IMR-90 (cell line): ENCODE measurements at regions not wholly inside any gene's neighbourhood (a gene's known extent, or its start where the extent isn't known, plus 50 kb on each side); places are given as distances from the start of the nearest gene placed in this dataset.

Experiments used
- ATAC-seq: fragments of 200-7000 bp; cut with Tn5 transposase; 2 replicates; pipeline ENCODE4 v1.9.1; 2020; ENCODE audit warnings: low read depth, mild to moderate bottlenecking, moderate library complexity
- BruUV-seq: library from RNA; stranded (reverse); fragments of 400-500 nt; replicated peaks from 2 replicates; lab custom pipeline; 2021; lab: Mats Ljungman, UMichigan
- CTCF ChIA-PET: fragments of 300-600 bp; formaldehyde crosslinking; extraction: SDS; loops from one replicate; lab custom pipeline; 2021; ENCODE audit warnings: antibody characterized with exemption; lab: Yijun Ruan, JAX
- POLR2A ChIA-PET: fragments of 300-600 bp; sonication (Branson Sonifier 250); formaldehyde crosslinking; loops from one replicate; lab custom pipeline; 2022; ENCODE audit warnings: antibody characterized with exemption; ENCODE audit not compliant: unreplicated experiment; lab: Charles Lee
- DNase-seq: peaks from one replicate; pipeline ENCODE4 v3.0.0; 2013
- H2AFZ ChIP-seq: replicated peaks from 2 replicates; pipeline ENCODE3; 2013; ENCODE audit warnings: low read length, mild to moderate bottlenecking; ENCODE audit not compliant: poor library complexity
- H2AK5ac ChIP-seq: 2 replicates; pipeline ENCODE4 v1.6.1; 2013; ENCODE audit warnings: low read depth, low read length, inconsistent platforms
- H2AK9ac ChIP-seq: replicated peaks from 2 replicates; pipeline ENCODE3; 2013; ENCODE audit warnings: mild to moderate bottlenecking, low read depth, low read length, moderate library complexity; ENCODE audit not compliant: poor library complexity
- H2BK120ac ChIP-seq: 2 replicates; pipeline ENCODE4 v1.6.1; 2013; ENCODE audit warnings: low read depth, low read length, inconsistent platforms
- H2BK15ac ChIP-seq: 3 replicates; pipeline ENCODE4 v1.6.1; 2013; ENCODE audit warnings: low read depth, low read length, inconsistent platforms
- H2BK20ac ChIP-seq: 2 replicates; pipeline ENCODE4 v1.6.1; 2013; ENCODE audit warnings: low read depth, mild to moderate bottlenecking, inconsistent platforms, low read length, moderate library complexity
- H2BK5ac ChIP-seq: 2 replicates; pipeline ENCODE4 v1.6.1; 2013; ENCODE audit warnings: mild to moderate bottlenecking, low read depth, low read length, inconsistent platforms; ENCODE audit not compliant: poor library complexity, severe bottlenecking
- H3K14ac ChIP-seq: replicated peaks from 2 replicates; pipeline ENCODE4 v1.6.1; 2013; ENCODE audit warnings: low read depth, low read length, inconsistent platforms
- H3K18ac ChIP-seq: 2 replicates; pipeline ENCODE4 v1.6.1; 2013; ENCODE audit warnings: low read depth, low read length, control low read depth
- H3K23ac ChIP-seq: 2 replicates; pipeline ENCODE4 v1.6.1; 2013; ENCODE audit warnings: low read depth, low read length, inconsistent platforms
- H3K27ac ChIP-seq: 2 replicates; pipeline ENCODE4 v1.5.1; 2013; ENCODE audit warnings: mild to moderate bottlenecking, control low read depth, low read length; ENCODE audit not compliant: insufficient read depth
- H3K27me3 ChIP-seq: 2 replicates; pipeline ENCODE4 v1.6.1; 2013; ENCODE audit warnings: low read length; ENCODE audit not compliant: control insufficient read depth, insufficient read depth
- H3K36me3 ChIP-seq: 2 replicates; pipeline ENCODE4 v1.6.1; 2013; ENCODE audit warnings: low read length, mixed read lengths; ENCODE audit not compliant: control insufficient read depth, insufficient read depth
- H3K4ac ChIP-seq: 2 replicates; pipeline ENCODE4 v1.6.1; 2013; ENCODE audit warnings: low read depth, low read length, inconsistent platforms
- H3K4me1 ChIP-seq: 2 replicates; pipeline ENCODE4 v1.6.1; 2013; ENCODE audit warnings: low read length, mixed read lengths; ENCODE audit not compliant: control insufficient read depth, insufficient read depth
- H3K4me2 ChIP-seq: 2 replicates; pipeline ENCODE4 v1.6.1; 2013; ENCODE audit warnings: low read depth, mild to moderate bottlenecking, control low read depth, low read length, moderate library complexity
- H3K4me3 ChIP-seq: 2 replicates; pipeline ENCODE4 v1.5.1; 2013; ENCODE audit warnings: low read depth, mild to moderate bottlenecking, control low read depth, low read length, moderate library complexity; ENCODE audit not compliant: insufficient read depth
- H3K56ac ChIP-seq: 2 replicates; pipeline ENCODE4 v1.6.1; 2013; ENCODE audit warnings: low read length, inconsistent platforms; ENCODE audit not compliant: insufficient read depth; ENCODE audit errors: extremely low read depth
- H3K79me1 ChIP-seq, 2 experiments: 2 replicates each; pipeline ENCODE4 v1.6.1; 2013; ENCODE audit warnings: low read length in 2 of 2, inconsistent platforms in 1 of 2, low read depth in 1 of 2
- H3K9ac ChIP-seq: 2 replicates; pipeline ENCODE4 v1.6.1; 2013; ENCODE audit warnings: low read depth, low read length, control low read depth
- H3K9me1 ChIP-seq: 2 replicates; pipeline ENCODE4 v1.6.1; 2013; ENCODE audit warnings: low read length, inconsistent platforms; ENCODE audit not compliant: insufficient read depth
- H3K9me3 ChIP-seq: 2 replicates; pipeline ENCODE4 v1.6.1; 2013; ENCODE audit warnings: low read length; ENCODE audit not compliant: control insufficient read depth, insufficient read depth
- H4K20me1 ChIP-seq: 2 replicates; pipeline ENCODE4 v1.6.1; 2013; ENCODE audit warnings: low read length, inconsistent platforms; ENCODE audit not compliant: insufficient read depth
- H4K5ac ChIP-seq: 2 replicates; pipeline ENCODE4 v1.6.1; 2013; ENCODE audit warnings: mild to moderate bottlenecking, low read depth, low read length, control low read depth
- H4K8ac ChIP-seq, 2 experiments: 2 replicates each; pipeline ENCODE4 v1.6.1; 2013; ENCODE audit warnings: low read depth in 2 of 2, low read length in 2 of 2, control low read depth in 1 of 2, inconsistent platforms in 1 of 2
- H4K91ac ChIP-seq: 2 replicates; pipeline ENCODE4 v1.6.1; 2013; ENCODE audit warnings: low read depth, low read length, inconsistent platforms; ENCODE audit not compliant: insufficient read depth
- BHLHE40 ChIP-seq: fragments of 150-350 bp; IDR thresholded peaks from 2 replicates; pipeline ENCODE4 v1.6.1; 2016; ENCODE audit warnings: mild to moderate bottlenecking, low read depth, low read length
- CEBPB ChIP-seq: IDR thresholded peaks from 2 replicates; pipeline ENCODE4 v1.6.1; 2012; ENCODE audit warnings: low read depth, low read length, improper control_type of control experiment
- CHD1 ChIP-seq: IDR thresholded peaks from 2 replicates; pipeline ENCODE4 v1.6.1; 2012; ENCODE audit warnings: low read depth, low read length, improper control_type of control experiment
- FOS ChIP-seq: fragments of 150-350 bp; IDR thresholded peaks from 2 replicates; pipeline ENCODE4 v1.6.1; 2016; ENCODE audit warnings: low read depth, low read length
- MAFK ChIP-seq: IDR thresholded peaks from 2 replicates; pipeline ENCODE4 v1.6.1; 2012; ENCODE audit warnings: low read depth, low read length, improper control_type of control experiment
- MAZ ChIP-seq: IDR thresholded peaks from 2 replicates; pipeline ENCODE4 v1.6.1; 2012; ENCODE audit warnings: low read depth, mild to moderate bottlenecking, low read length, improper control_type of control experiment, moderate library complexity, borderline replicate concordance
- MXI1 ChIP-seq: IDR thresholded peaks from 2 replicates; pipeline ENCODE4 v1.6.1; 2012; ENCODE audit warnings: low read depth, mild to moderate bottlenecking, low read length, moderate library complexity, borderline replicate concordance
- NFE2L2 ChIP-seq: fragments of 150-350 bp; IDR thresholded peaks from 2 replicates; pipeline ENCODE4 v1.6.1; 2016; ENCODE audit warnings: low read depth, mild to moderate bottlenecking, low read length
- POLR2A ChIP-seq: IDR thresholded peaks from 2 replicates; pipeline ENCODE4 v1.6.1; 2012; ENCODE audit warnings: mild to moderate bottlenecking, low read depth, low read length
- RAD21 ChIP-seq: IDR thresholded peaks from 2 replicates; pipeline ENCODE4 v1.6.1; 2012; ENCODE audit warnings: low read length, improper control_type of control experiment
- RCOR1 ChIP-seq: IDR thresholded peaks from 2 replicates; pipeline ENCODE4 v1.6.1; 2012; ENCODE audit warnings: mild to moderate bottlenecking, low read length, improper control_type of control experiment; ENCODE audit not compliant: insufficient replicate concordance
- RFX5 ChIP-seq: IDR thresholded peaks from 2 replicates; pipeline ENCODE4 v1.8.0; 2012; ENCODE audit warnings: low read depth, mild to moderate bottlenecking, low read length, moderate library complexity
- SMC3 ChIP-seq: fragments of 150-350 bp; IDR thresholded peaks from 2 replicates; pipeline ENCODE4 v1.6.1; 2016; ENCODE audit warnings: low read depth, mild to moderate bottlenecking, antibody characterized with exemption, low read length, moderate library complexity
- WGBS, 2 experiments: methylation state at CpG; one replicate each; pipeline versions ENCODE4 v1.1.5 to v1.1.7; 2013; ENCODE audit warnings: missing lambda C conversion rate in 2 of 2; ENCODE audit not compliant: insufficient read length in 1 of 2; ENCODE audit errors: extremely low coverage in 2 of 2; 5-methylcytosine and 5-hydroxymethylcytosine counted together
- dilution Hi-C: fragments of 300-500 bp; cut with HindIII; formaldehyde crosslinking; loops from one replicate; pipeline ENCODE4 v1.14.3; 2018; ENCODE audit warnings: low sequenced_read_pairs; ENCODE audit not compliant: unreplicated experiment
- in situ Hi-C: fragments of 300-500 bp; cut with MboI; formaldehyde crosslinking; loops from 3 replicates; pipeline ENCODE4 v1.14.3; 2019; ENCODE audit warnings: low sequenced_read_pairs, inconsistent platforms, mixed read lengths
- intact Hi-C: fragments of 100-400 bp; cut with micrococcal nuclease; formaldehyde crosslinking; loops from 2 replicates; pipeline ENCODE4 v1.10.0; 2022
- TF ChIP-seq, protein P1 (sequence below): fragments of 150-350 bp; IDR thresholded peaks from 2 replicates; pipeline ENCODE4 v1.6.1; 2017; ENCODE audit warnings: mild to moderate bottlenecking, antibody characterized with exemption, low read length, low read depth
- TF ChIP-seq, protein P2 (sequence below): fragments of 150-350 bp; IDR thresholded peaks from 2 replicates; pipeline ENCODE4 v1.6.1; 2016; ENCODE audit warnings: low read depth, mild to moderate bottlenecking, low read length, moderate library complexity, borderline replicate concordance

DNA sequence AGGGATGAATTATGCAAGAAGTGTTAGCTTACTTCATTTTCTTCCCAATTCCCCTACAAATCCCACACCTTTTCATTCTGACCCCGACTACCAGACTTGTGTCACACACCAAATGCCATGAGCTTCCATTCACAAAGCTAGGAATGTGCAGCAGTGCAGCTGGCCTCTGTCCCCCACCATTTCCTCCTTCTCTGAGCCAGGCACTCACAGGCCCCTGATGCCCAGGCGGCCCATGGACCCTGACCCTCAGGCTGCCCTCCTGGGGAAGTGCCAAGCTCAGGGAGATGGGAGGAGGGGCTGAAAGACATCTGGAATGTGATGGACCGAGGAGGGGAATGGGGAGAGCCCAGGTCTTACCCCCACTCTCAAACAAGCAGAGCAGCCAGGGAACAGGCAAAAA lies 67.0 kb upstream of the BCOR start:
- H4K91ac ChIP-seq: no peak overlapping the region
- H3K14ac ChIP-seq: no peak overlapping the region
- no peaks in the 10 kb centered on the region for H3K9me1 ChIP-seq
- no peak overlapping the region for H2AK9ac ChIP-seq
- dilution Hi-C loops: no loop called here
- H2BK120ac ChIP-seq: no peak overlapping the region
- peaks cover 17% of the 10 kb centered on the region for H3K27me3 ChIP-seq
- WGBS, 2 experiments: no CpG with 5 or more reads among the region's 3 CpGs
- no peak overlapping the region for H3K56ac ChIP-seq
- H3K27ac ChIP-seq: no peak overlapping the region
- no peak overlapping the region for H2BK15ac ChIP-seq
- H3K18ac ChIP-seq: no peak overlapping the region
- DNase-seq (no peak), ATAC-seq (no peak)
- no peak overlapping the region for H2AFZ ChIP-seq
- H3K23ac ChIP-seq: no peak overlapping the region
- ChIA-PET POLR2A (no interaction called here), CTCF (interaction anchor here (0.9 kb wide), 1 partner anchor 82 kb away, joined by 3 read pairs; no protein-coding TSS in a partner anchor)
- no peak for TF ChIP-seq MAZ
- no peak for TF ChIP-seq RAD21
- TF ChIP-seq MAFK: no peak
- no peak for TF ChIP-seq FOS
- TF ChIP-seq NFE2L2: no peak
- no peak for TF ChIP-seq CHD1
- no peak for TF ChIP-seq SMC3
- TF ChIP-seq, protein P1, sequence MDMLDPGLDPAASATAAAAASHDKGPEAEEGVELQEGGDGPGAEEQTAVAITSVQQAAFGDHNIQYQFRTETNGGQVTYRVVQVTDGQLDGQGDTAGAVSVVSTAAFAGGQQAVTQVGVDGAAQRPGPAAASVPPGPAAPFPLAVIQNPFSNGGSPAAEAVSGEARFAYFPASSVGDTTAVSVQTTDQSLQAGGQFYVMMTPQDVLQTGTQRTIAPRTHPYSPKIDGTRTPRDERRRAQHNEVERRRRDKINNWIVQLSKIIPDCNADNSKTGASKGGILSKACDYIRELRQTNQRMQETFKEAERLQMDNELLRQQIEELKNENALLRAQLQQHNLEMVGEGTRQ: no peak
- no peak for TF ChIP-seq RCOR1
- no peak for TF ChIP-seq CEBPB
- no peak for TF ChIP-seq RFX5
- TF ChIP-seq MXI1: no peak
- TF ChIP-seq, protein P2, sequence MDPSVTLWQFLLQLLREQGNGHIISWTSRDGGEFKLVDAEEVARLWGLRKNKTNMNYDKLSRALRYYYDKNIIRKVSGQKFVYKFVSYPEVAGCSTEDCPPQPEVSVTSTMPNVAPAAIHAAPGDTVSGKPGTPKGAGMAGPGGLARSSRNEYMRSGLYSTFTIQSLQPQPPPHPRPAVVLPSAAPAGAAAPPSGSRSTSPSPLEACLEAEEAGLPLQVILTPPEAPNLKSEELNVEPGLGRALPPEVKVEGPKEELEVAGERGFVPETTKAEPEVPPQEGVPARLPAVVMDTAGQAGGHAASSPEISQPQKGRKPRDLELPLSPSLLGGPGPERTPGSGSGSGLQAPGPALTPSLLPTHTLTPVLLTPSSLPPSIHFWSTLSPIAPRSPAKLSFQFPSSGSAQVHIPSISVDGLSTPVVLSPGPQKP: no peak
- TF ChIP-seq POLR2A: no peak
- no peak for TF ChIP-seq BHLHE40
- H3K9me3 ChIP-seq: no peaks in the 10 kb centered on the region
- H3K4me1 ChIP-seq: no peaks in the 10 kb centered on the region; the same call in 1 of the 2 replicates
- no peak overlapping the region for H4K8ac ChIP-seq
- in situ Hi-C loops: no loop called here
- H4K5ac ChIP-seq: no peak overlapping the region
- BruUV-seq: no TSS peak
- H3K9ac ChIP-seq: no peak overlapping the region
- no peak overlapping the region for H3K4me2 ChIP-seq
- H4K20me1 ChIP-seq: no peaks in the 10 kb centered on the region
- H3K79me1 ChIP-seq: no peaks in the 10 kb centered on the region
- H3K4me3 ChIP-seq: no peak overlapping the region
- H3K36me3 ChIP-seq: no peaks in the 10 kb centered on the region
- H3K4ac ChIP-seq: no peak overlapping the region
- intact Hi-C loops: loop anchor here (10.0 kb wide), 1 partner anchor 510 kb away; no protein-coding TSS in a partner anchor
- no peak overlapping the region for H2AK5ac ChIP-seq
- H2BK20ac ChIP-seq: no peak overlapping the region
- no peak overlapping the region for H2BK5ac ChIP-seq
